Epithelial cell of proximal tubule (primary cell): ENCODE measurements at regions not wholly inside any gene's neighbourhood (a gene's known extent, or its start where the extent isn't known, plus 50 kb on each side); places are given as distances from the start of the nearest gene placed in this dataset.
"Not testable (repeated sequence)": the region's sequence is repeated elsewhere in the genome, so short reads cannot be mapped to it uniquely, and the experiment has no call there.

ENCODE experiments used
- DNase-seq: peaks from one replicate; pipeline ENCODE4 v3.0.0-alpha.2; 2011; ENCODE audit warnings: low read depth
- H3K4me3 ChIP-seq: 2 replicates; pipeline ENCODE4 v1.5.1; 2011; ENCODE audit warnings: low read depth, mild to moderate bottlenecking, low read length
- CTCF ChIP-seq: conservative IDR thresholded peaks from 2 replicates; pipeline ENCODE4 v1.5.1; 2012; ENCODE audit warnings: low read depth, mild to moderate bottlenecking, low read length

GRCh38 chr17:12230481-12231354 lies 210.0 kb downstream of the MAP2K4 start:
- TF ChIP-seq CTCF, result no peak
- H3K4me3 ChIP-seq, result no peak overlapping the region
- no peak for DNase-seq

DNA sequence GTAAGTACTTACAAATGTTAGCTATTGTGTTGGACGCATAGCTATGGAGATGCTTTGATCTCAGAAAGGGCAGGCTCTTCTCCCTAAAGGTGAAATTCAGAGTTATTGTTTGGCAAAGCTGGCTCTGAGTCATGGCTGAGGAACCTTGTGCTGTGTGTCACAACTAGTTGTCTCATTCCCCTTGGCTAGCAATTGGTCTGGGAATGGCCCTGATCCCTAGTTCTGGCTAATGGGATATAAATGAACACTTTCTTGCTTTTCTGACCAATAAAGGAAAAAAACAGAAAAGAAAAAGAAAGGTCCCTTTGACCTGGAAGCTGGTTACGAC lies 210.6 kb downstream of the MAP2K4 start:
- TF ChIP-seq CTCF, result no peak
- no peak for DNase-seq
- H3K4me3 ChIP-seq, result no peak overlapping the region

GRCh38 chr17:12239021-12239420 lies 218.3 kb downstream of the MAP2K4 start:
- not testable (repeated sequence) for H3K4me3 ChIP-seq, DNase-seq

DNA sequence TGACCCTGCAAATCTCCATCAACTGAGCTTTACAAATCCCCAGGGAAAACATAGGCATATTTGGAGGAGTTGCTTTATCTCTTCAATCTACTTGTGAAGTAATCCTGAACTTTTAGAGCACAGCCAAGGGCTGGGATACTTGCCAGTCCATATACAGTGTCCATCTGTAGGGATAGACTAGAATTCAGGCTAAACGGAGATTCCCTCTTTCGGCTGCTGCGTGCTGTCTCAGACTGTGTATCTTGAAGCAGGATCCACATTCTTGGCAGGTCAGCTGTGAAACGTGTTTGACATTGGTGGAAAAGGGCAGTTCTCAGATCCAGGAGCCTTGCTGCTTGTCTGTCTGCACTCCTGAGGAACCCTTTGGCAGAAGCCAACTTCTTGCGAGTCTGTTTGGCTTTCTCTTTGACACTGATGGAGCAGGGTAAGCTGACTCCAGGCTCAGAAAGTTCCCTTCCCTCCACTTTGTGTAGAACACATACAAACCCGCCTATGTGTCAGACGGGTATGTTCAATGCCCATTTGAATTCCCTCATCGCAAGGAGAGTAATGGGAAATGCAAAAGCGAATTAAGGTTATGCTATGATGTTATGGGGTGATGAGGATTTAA lies 221.8 kb downstream of the MAP2K4 start:
- no peak overlapping the region for H3K4me3 ChIP-seq
- no peak for TF ChIP-seq CTCF
- DNase-seq, result no peak

- DNase-seq, result no peak
- no peak for TF ChIP-seq CTCF
- no peak overlapping the region for H3K4me3 ChIP-seq
Observed at GRCh38 chr17:12247761-12248160, 227.1 kb downstream of the MAP2K4 start.

DNA sequence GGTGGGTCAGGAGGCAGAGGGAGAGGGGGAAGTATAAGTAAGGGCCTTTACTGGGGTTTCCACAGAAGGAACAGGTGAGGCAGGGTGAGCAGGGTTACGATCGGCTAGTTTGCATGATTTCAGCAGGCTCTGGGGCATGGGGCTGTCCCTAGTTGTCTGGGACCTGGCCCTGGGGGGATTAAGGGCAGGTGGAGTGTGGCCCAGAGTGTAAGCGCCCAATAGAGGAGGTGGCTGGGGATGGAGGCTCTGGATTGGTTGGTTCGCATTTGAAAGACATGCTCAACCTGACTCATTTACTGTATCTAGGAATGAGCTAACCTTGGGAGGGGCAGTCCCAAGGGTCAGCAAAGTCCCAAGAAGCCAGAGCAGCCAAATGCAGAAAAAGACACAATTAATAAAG lies 230.3 kb downstream of the MAP2K4 start:
- H3K4me3 ChIP-seq, result no peak overlapping the region
- no peak for DNase-seq
- no peak for TF ChIP-seq CTCF

GRCh38 chr17:12252462-12252861 lies 231.8 kb downstream of the MAP2K4 start:
- TF ChIP-seq CTCF, result no peak
- no peak overlapping the region for H3K4me3 ChIP-seq
- DNase-seq, result no peak
